GM21737 (cell line): ENCODE measurements at regions not wholly inside any gene's neighbourhood (a gene's known extent, or its start where the extent isn't known, plus 50 kb on each side); places are given as distances from the start of the nearest gene placed in this dataset.
A peak's percentile ranks its signal among the peaks of the same experiment; 100 is the strongest.
"Not testable (repeated sequence)": the region's sequence is repeated elsewhere in the genome, so short reads cannot be mapped to it uniquely, and the experiment has no call there.

Experiments used
- ATAC-seq: cut with Tn5 transposase; IDR thresholded peaks from one replicate; pipeline ENCODE4 v1.9.1; 2021; ENCODE audit warnings: mild to moderate bottlenecking, moderate library complexity; ENCODE audit not compliant: unreplicated experiment

GRCh38 chr2:163198972-163199371, 360.4 kb upstream of the KCNH7 start:
- ATAC-seq, result no peak

- ATAC-seq, result no peak
These were observed 359.4 kb upstream of the KCNH7 start for GRCh38 chr2:163198007-163198406.

- ATAC-seq, result no peak
These were observed 352.8 kb upstream of the KCNH7 start for GRCh38 chr2:163191372-163191771.

GRCh38 chr2:163187995-163188655, 349.6 kb upstream of the KCNH7 start:
- no peak for ATAC-seq

- no peak for ATAC-seq
These were observed 348.6 kb upstream of the KCNH7 start for GRCh38 chr2:163187119-163187518.

GRCh38 chr2:163185160-163185559, 346.6 kb upstream of the KCNH7 start:
- no peak for ATAC-seq

GRCh38 chr2:163182764-163183354, 344.3 kb upstream of the KCNH7 start:
- ATAC-seq, result peak; percentile 62

GRCh38 chr2:163177592-163177991, 339.0 kb upstream of the KCNH7 start:
- ATAC-seq, result no peak

- ATAC-seq, result no peak
These were observed 336.7 kb upstream of the KCNH7 start for GRCh38 chr2:163175294-163175693.

GRCh38 chr2:163173591-163173990, 335.0 kb upstream of the KCNH7 start:
- no peak for ATAC-seq

- ATAC-seq, result no peak
These were observed 333.4 kb upstream of the KCNH7 start for GRCh38 chr2:163171786-163172530.

- no peak for ATAC-seq
These were observed 319.4 kb upstream of the KCNH7 start for GRCh38 chr2:163157891-163158496.

GRCh38 chr2:163157411-163157810, 318.8 kb upstream of the KCNH7 start:
- ATAC-seq, result no peak

GRCh38 chr2:163155925-163156324, 317.4 kb upstream of the KCNH7 start:
- no peak for ATAC-seq

- no peak for ATAC-seq
These were observed 316.8 kb upstream of the KCNH7 start for GRCh38 chr2:163155279-163155883.

GRCh38 chr2:163142618-163143017, 304.1 kb upstream of the KCNH7 start:
- no peak for ATAC-seq

- ATAC-seq, result no peak
These were observed 300.4 kb upstream of the KCNH7 start for GRCh38 chr2:163138947-163139346.

- no peak for ATAC-seq
These were observed 296.7 kb upstream of the KCNH7 start for GRCh38 chr2:163135256-163135655.

- no peak for ATAC-seq
These were observed 295.0 kb upstream of the KCNH7 start for GRCh38 chr2:163133602-163134001.

GRCh38 chr2:163132850-163133249, 294.3 kb upstream of the KCNH7 start:
- ATAC-seq, result no peak

GRCh38 chr2:163132207-163132606, 293.6 kb upstream of the KCNH7 start:
- ATAC-seq, result not testable (repeated sequence)
